HG02678 (cell line): ENCODE measurements at regions not wholly inside any gene's neighbourhood (a gene's known extent, or its start where the extent isn't known, plus 50 kb on each side); places are given as distances from the start of the nearest gene placed in this dataset.

Source experiments
- ATAC-seq: cut with Tn5 transposase; IDR thresholded peaks from one replicate; pipeline ENCODE4 v1.9.1; 2021; ENCODE audit warnings: mild to moderate bottlenecking, moderate library complexity; ENCODE audit not compliant: unreplicated experiment

- ATAC-seq, result no peak
Observed at GRCh38 chr2:128490321-128490720, 171.7 kb upstream of the HS6ST1 start.

- ATAC-seq, result no peak
Observed at GRCh38 chr2:128490881-128491691, 172.4 kb upstream of the HS6ST1 start.

DNA sequence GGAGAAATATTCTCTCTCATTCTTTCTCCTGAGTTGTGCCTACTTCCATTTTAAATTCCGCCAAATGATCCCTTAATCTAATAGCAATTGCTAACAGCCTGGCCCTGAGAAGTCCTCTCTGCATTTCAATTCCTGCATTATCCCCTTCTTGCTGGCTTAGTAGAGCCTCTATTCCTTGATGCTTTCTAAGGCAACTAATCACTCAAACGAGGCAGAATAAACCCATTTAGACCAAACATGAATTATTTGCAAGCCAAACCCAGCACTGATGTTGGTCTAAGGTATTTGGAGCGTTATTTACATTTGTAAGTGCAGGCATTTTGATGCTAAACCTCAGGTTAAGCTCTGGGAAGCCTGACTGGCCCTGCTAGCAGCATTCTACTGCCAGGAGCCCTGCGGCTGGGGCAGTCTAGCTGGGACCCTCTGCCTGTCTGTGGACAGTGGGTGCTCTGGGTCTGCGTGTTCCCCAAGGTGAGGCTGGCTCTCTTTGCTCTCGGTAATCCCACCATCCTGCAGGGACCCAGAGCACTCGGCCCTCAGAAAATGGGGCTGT, 173.1 kb upstream of the HS6ST1 start:
- ATAC-seq, result no peak

GRCh38 chr2:128492966-128493811, 174.5 kb upstream of the HS6ST1 start:
- ATAC-seq, result no peak

DNA sequence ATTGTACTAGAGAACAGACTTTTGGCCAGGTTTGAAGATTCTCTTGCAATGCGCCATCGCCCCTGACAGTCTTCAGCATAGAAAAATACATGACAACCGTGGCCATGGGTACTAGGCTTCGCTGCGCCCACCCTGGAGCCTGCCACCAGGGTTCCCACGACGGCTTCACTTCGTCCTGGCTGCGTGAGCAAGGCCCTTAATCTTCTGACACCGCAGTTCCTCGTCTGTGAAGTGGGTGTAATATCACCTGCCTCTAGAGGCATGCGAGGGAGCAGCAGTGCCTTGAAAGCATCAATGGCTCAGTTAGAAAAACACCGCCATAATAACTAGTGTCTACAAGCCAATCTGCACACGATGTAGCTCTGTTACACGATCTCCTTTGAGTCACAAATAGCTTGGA, 175.2 kb upstream of the HS6ST1 start:
- no peak for ATAC-seq

- ATAC-seq, result no peak
Observed at GRCh38 chr2:128494307-128494639, 175.6 kb upstream of the HS6ST1 start.

GRCh38 chr2:128494640-128495321, 176.1 kb upstream of the HS6ST1 start:
- no peak for ATAC-seq

DNA sequence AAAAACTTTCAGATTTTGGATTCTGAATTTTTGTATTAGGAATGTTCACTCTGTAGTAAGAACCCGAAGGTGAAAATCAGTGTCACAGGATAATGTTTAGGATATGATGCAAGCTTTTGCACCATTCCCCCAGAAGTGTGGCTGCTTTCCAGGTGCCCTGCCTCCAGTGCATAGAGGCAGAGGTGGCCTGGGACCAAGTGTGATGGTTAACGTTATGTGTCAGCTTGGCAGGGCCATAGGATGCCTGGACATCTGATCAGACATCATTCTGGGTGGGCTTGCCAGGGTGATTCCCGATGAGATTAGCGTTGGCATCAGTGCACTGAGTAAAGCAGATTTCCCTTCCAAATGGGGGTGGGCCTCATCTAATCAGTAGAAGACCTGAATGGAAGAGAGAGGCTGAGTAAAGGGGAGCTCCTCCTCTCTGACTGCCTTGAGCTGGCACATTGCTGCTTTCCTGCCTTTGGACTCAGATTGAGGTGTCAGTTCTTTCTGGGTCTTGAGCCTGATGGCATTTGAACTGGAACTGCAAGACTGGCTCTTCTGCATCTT, 177.4 kb upstream of the HS6ST1 start:
- no peak for ATAC-seq

DNA sequence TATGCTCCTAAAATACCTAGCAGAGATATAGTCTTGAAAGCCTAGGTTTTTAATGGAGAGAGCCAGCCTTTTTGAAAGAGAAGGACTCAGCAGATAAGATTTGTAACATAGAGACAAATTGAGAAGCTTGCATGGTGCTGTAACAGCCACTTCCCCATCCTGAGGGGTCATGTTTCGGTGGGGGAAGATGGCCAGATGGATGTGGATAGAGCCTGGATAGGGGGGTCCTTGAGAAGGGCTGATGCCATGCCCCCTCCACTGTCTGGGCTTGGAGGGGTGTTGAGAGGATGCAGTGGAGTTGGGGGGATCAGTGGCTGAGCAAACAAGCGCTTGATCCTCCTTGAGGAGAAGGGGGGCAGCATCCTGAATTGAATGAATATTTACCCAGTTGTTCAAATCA, 178.0 kb upstream of the HS6ST1 start:
- ATAC-seq, result no peak

GRCh38 chr2:128497461-128497860, 178.8 kb upstream of the HS6ST1 start:
- ATAC-seq, result no peak

DNA sequence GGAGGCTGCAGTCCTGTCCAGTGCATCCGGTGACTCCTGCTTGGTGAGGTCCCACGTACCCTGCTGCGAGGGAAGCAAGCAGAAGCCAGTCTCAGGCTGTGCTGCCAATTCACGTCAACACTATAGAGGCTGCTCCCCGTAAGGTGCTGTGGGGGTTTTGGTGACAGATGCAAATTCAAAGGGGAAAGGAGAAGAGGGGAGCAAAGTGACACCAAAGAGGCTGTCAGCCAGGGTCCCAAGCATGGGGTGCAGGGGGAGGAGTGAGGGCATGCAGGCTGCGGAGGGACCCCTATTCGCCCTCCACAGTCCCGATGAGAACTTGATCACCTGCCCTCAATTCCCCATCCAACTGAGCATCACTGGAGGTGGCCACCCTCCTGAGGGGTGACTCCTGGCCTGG, 179.4 kb upstream of the HS6ST1 start:
- ATAC-seq, result no peak

DNA sequence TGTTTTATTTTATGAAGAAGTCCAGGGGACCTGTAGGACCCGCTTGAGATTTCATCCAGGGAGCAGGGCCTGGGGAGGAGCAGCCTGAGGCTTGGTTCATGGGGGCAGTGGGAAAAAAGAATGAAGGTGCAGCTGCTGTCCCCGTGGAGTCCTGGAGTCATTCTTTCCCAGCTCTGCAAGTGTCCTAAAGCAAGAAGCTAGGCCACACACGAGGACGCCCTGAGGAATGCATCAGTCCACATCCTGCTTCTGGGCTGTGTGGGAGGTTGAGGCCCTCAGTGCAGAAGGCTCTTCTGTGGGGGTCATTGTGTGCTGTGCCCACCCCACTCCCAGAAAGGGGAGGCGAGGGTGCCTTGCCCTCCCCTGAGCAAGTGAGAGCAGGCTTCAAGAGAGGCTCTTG, 179.9 kb upstream of the HS6ST1 start:
- ATAC-seq, result no peak

DNA sequence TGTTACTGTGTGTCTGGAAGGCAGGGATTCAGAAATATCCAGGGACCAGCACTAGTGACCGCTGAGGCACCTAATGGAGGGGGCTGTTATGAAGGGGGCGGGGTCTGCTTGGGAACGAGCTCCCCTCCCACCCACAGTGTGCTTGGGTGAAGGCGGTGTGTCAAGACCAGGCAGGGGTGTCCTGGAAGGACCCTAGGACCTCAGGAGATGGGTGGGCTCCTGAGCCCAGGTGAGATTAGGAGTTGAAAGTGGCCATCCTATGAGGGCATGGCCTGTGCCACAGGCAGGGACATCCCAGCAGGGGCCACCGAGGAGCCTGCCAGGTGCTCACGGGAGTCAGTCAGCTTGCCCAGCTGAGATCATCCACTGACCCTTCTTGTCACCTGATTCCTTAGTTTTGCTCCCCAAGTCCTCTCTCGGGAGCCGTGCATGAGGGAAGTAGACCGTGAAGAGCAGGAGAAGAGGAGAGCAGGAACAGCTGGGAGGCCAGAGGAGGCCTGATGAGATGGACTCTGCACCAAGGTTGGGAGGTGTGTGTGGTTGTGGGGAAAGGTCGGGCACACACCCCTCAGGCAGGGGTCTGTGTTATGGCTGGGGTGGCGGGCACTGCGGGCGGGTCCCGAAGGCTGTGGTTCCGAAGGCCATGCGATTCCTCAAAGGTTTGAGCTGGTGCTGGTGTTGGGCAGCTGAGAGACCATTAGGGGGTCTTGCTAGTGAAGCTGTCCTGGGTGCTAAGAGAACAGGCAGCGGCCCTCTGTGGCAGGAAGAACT, 180.9 kb upstream of the HS6ST1 start:
- ATAC-seq, result no peak

- no peak for ATAC-seq
Observed at GRCh38 chr2:128500138-128500800, 181.6 kb upstream of the HS6ST1 start.

- no peak for ATAC-seq
Observed at GRCh38 chr2:128501006-128501690, 182.5 kb upstream of the HS6ST1 start.

DNA sequence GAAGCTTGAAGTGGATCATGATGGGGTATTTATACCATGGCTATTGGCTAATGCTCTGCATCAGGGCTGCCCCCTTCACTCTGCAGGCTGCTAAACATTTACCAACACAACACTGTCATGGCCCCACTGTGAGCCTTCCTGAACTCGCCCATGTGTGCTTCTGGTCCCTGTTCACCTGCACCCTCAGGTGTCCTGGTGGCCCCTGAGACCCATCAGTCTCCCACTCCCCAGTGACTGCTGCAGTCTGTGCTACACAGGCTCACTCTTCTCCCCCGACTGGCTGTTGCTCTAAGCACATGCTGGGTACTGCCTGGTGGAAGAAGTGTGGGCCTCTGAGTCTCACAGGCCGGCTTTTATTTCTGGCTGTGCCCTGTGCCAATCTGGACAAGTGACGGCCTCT, 183.0 kb upstream of the HS6ST1 start:
- no peak for ATAC-seq

DNA sequence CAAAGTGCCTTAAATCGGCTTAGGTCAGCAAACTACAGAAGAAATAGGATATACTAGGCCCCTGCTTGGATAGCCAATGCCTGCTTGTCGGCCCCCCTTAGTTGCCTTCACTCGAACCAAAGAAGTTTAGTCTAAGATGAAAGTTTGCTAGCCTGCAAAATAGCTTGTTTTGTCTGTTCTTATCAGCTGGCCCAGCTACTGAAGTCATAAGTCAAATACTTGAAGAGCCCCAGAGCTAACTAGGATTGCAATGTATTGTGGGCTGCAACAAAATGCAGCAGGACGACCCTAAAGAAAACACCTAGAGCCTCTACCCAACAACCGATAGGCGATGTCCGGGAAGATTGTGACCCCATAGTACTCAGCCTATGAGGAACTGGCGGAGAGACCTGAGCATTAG, 183.5 kb upstream of the HS6ST1 start:
- ATAC-seq, result no peak

DNA sequence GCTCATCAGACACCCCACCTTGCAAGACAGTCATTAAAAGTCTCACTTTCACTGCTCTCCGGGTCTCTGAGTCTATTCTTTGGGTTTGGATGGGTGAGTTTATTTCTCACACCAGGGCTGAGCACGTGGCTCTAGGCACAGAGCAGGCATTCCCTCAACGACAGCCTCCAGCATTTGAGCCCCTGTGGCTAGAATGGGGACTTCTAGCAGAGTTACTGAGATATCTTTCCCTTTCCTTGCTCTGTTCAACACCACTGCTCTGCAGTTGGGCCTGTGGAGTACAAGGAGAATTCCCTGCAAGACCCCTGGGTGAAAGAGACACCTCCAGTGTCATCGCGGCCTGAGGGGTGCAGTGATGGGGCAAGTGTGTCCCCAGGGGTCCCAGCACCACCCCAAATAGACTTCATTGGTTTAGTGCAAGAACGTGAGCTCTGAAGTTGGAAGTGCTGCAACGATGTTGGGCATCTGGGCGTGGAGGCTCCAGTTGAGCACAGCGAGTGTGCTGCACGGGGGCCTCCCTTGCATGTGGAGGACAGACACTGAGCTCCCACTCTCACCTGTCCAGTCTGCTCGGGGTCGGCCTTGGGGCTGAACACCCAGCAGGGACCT, 184.1 kb upstream of the HS6ST1 start:
- ATAC-seq, result no peak
